ENCODE measurements at regions not wholly inside any gene's neighbourhood (a gene's known extent, or its start where the extent isn't known, plus 50 kb on each side); places are given as distances from the start of the nearest gene placed in this dataset.

DNA sequence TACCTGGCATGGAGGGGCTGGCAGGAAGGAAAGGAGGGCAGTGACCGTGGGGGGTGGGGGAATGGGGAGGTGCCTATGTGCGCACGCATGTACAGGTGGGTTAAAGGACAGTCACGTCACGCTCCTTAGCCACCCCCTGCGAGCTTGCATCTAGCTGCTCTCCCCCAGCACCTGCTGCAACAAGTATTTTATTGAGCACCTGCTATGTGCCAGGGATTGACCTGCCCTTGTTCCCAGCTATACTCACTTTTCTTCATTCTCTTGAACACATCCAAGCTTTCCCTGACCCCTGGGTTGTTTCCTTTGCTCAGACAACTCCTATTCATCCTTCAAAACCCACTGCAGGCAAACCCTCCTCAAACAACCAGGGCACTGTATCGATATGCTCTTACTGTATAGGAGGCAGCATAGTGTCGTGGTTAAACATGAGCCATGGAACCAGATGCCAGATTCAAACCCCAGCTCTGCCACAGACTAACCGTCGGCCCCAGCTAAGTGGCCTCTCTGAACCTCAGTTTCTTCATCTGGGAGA lies 155.2 kb upstream of the CIBAR2 start:
- Histone ChIP-seq H3K4me1 (ENCODE audit: control insufficient read depth, insufficient read depth, low read length) (no peaks in the 10 kb centered on the region), H3K27ac (ENCODE audit: low read depth, low read length) (no peak overlapping the region), H3K36me3 (ENCODE audit: control insufficient read depth, insufficient read depth, low read length) (no peaks in the 10 kb centered on the region), H3K4me3 (ENCODE audit: low read length) (no peak overlapping the region), H3K27me3 (ENCODE audit: control insufficient read depth, insufficient read depth, low read length) (no peaks in the 10 kb centered on the region), H3K9ac (ENCODE audit: low read length) (no peak overlapping the region)

- H3K36me3 ChIP-seq (ENCODE audit: control insufficient read depth, insufficient read depth, low read length): no peaks in the 10 kb centered on the region
- H3K27ac ChIP-seq (ENCODE audit: low read depth, low read length): no peak overlapping the region
- H3K4me3 ChIP-seq (ENCODE audit: low read length): no peak overlapping the region
- no peaks in the 10 kb centered on the region for H3K4me1 ChIP-seq (ENCODE audit: control insufficient read depth, insufficient read depth, low read length)
- no peaks in the 10 kb centered on the region for H3K27me3 ChIP-seq (ENCODE audit: control insufficient read depth, insufficient read depth, low read length)
- H3K9ac ChIP-seq (ENCODE audit: low read length): no peak overlapping the region
Measured at GRCh38 chr16:85269165-85269564, 156.9 kb upstream of the CIBAR2 start.

GRCh38 chr16:85270374-85270773 lies 158.1 kb upstream of the CIBAR2 start:
- no peaks in the 10 kb centered on the region for H3K27me3 ChIP-seq (ENCODE audit: control insufficient read depth, insufficient read depth, low read length)
- H3K27ac ChIP-seq (ENCODE audit: low read depth, low read length): no peak overlapping the region
- H3K4me1 ChIP-seq (ENCODE audit: control insufficient read depth, insufficient read depth, low read length): no peaks in the 10 kb centered on the region
- H3K4me3 ChIP-seq (ENCODE audit: low read length): no peak overlapping the region
- H3K9ac ChIP-seq (ENCODE audit: low read length): no peak overlapping the region
- no peaks in the 10 kb centered on the region for H3K36me3 ChIP-seq (ENCODE audit: control insufficient read depth, insufficient read depth, low read length)

- H3K27me3 ChIP-seq (ENCODE audit: control insufficient read depth, insufficient read depth, low read length): no peaks in the 10 kb centered on the region
- H3K4me1 ChIP-seq (ENCODE audit: control insufficient read depth, insufficient read depth, low read length): no peaks in the 10 kb centered on the region
- H3K36me3 ChIP-seq (ENCODE audit: control insufficient read depth, insufficient read depth, low read length): no peaks in the 10 kb centered on the region
- no peak overlapping the region for H3K9ac ChIP-seq (ENCODE audit: low read length)
- no peak overlapping the region for H3K4me3 ChIP-seq (ENCODE audit: low read length)
- H3K27ac ChIP-seq (ENCODE audit: low read depth, low read length): no peak overlapping the region
Measured at GRCh38 chr16:85271198-85271597, 158.9 kb upstream of the CIBAR2 start.

DNA sequence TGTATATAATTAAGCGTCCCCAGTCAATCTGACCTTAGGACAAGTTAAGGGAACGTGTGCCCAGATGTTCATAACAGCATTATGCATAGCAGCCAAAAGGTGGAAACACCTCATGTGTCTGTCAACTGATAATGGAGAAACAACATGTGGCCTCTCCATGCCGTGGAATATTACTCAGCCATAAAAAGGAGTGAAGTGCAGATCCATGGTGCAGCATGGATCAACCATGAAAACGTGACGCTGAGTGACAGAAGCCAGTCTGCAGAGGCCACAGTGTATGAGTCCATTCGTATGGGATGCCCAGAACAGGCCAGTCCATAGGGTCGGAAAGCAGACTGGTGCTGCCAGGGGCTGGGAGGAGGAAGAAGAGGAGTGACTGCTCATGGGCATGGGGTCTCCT lies 161.0 kb upstream of the CIBAR2 start:
- no peaks in the 10 kb centered on the region for H3K27me3 ChIP-seq (ENCODE audit: control insufficient read depth, insufficient read depth, low read length)
- H3K4me1 ChIP-seq (ENCODE audit: control insufficient read depth, insufficient read depth, low read length): no peaks in the 10 kb centered on the region
- no peaks in the 10 kb centered on the region for H3K36me3 ChIP-seq (ENCODE audit: control insufficient read depth, insufficient read depth, low read length)
- no peak overlapping the region for H3K27ac ChIP-seq (ENCODE audit: low read depth, low read length)
- no peak overlapping the region for H3K9ac ChIP-seq (ENCODE audit: low read length)
- no peak overlapping the region for H3K4me3 ChIP-seq (ENCODE audit: low read length)

GRCh38 chr16:85274501-85274900 lies 162.2 kb upstream of the CIBAR2 start:
- Histone ChIP-seq H3K27ac (ENCODE audit: low read depth, low read length) (no peak overlapping the region), H3K9ac (ENCODE audit: low read length) (no peak overlapping the region), H3K36me3 (ENCODE audit: control insufficient read depth, insufficient read depth, low read length) (no peaks in the 10 kb centered on the region), H3K4me1 (ENCODE audit: control insufficient read depth, insufficient read depth, low read length) (no peaks in the 10 kb centered on the region), H3K27me3 (ENCODE audit: control insufficient read depth, insufficient read depth, low read length) (no peaks in the 10 kb centered on the region), H3K4me3 (ENCODE audit: low read length) (no peak overlapping the region)

- no peaks in the 10 kb centered on the region for H3K27me3 ChIP-seq (ENCODE audit: control insufficient read depth, insufficient read depth, low read length)
- H3K36me3 ChIP-seq (ENCODE audit: control insufficient read depth, insufficient read depth, low read length): no peaks in the 10 kb centered on the region
- H3K27ac ChIP-seq (ENCODE audit: low read depth, low read length): no peak overlapping the region
- no peak overlapping the region for H3K4me3 ChIP-seq (ENCODE audit: low read length)
- no peaks in the 10 kb centered on the region for H3K4me1 ChIP-seq (ENCODE audit: control insufficient read depth, insufficient read depth, low read length)
- H3K9ac ChIP-seq (ENCODE audit: low read length): no peak overlapping the region
Measured at GRCh38 chr16:85274924-85275323, 162.7 kb upstream of the CIBAR2 start.

DNA sequence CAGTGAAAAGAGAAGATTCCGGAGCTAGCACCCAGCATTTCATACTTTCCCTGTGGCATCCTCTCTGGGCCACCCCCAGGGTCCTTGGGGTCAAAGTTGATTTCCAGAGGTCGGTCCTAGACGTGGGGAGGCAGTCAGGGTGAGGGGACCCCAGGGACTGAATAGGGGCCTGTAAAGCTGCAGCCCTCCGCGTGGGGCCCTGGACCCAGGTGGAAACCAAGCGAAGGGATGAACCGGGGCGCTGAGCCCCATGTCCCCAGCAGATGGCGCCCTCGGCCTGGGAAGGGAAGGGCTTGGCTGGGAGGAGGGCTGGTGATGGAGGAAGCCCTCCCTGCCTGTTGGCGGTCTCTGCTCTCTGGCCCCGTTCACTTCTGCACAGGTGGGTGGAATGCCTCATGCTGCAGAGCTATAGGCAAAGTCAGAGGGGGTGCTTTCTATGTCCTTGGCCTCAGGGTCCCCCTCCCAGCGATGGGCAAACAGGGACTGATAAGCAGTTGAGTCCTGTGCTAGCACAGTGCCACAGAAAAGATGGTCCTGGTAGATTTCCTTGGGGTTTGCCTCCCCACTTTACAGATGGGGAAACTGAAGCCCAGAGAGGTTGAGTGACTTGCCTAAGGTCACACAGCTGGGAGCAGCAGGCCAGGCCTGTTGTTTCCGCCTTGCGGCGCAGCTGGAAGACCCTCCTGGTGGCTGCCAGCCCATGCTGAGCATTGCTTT lies 163.4 kb upstream of the CIBAR2 start:
- Histone ChIP-seq H3K27ac (ENCODE audit: low read depth, low read length) (no peak overlapping the region), H3K27me3 (ENCODE audit: control insufficient read depth, insufficient read depth, low read length) (no peaks in the 10 kb centered on the region), H3K4me1 (ENCODE audit: control insufficient read depth, insufficient read depth, low read length) (no peaks in the 10 kb centered on the region), H3K9ac (ENCODE audit: low read length) (no peak overlapping the region), H3K4me3 (ENCODE audit: low read length) (no peak overlapping the region), H3K36me3 (ENCODE audit: control insufficient read depth, insufficient read depth, low read length) (no peaks in the 10 kb centered on the region)

- no peak overlapping the region for H3K9ac ChIP-seq (ENCODE audit: low read length)
- no peaks in the 10 kb centered on the region for H3K27me3 ChIP-seq (ENCODE audit: control insufficient read depth, insufficient read depth, low read length)
- no peak overlapping the region for H3K4me3 ChIP-seq (ENCODE audit: low read length)
- no peaks in the 10 kb centered on the region for H3K36me3 ChIP-seq (ENCODE audit: control insufficient read depth, insufficient read depth, low read length)
- no peak overlapping the region for H3K27ac ChIP-seq (ENCODE audit: low read depth, low read length)
- H3K4me1 ChIP-seq (ENCODE audit: control insufficient read depth, insufficient read depth, low read length): no peaks in the 10 kb centered on the region
Measured at GRCh38 chr16:85276258-85276657, 164.0 kb upstream of the CIBAR2 start.

DNA sequence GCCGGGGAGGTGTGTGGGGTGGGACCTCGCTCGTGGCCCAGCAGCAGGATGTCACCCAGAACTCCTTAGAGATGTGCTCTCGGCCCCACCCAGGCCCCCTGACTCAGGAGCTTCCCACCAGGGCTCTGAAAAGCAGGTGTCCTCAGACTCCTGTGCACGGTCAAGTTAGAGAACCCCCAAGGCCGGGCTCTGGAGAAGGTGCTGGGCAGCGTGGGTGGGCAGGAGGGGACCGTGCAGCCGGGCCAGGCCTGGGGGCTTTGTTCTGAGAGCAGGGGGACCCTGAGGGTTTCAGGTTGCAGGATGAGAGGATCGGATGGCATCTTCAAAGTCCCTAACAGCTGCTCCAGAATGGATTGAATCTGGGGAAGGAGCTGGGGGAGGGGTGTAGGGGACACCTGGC lies 164.4 kb upstream of the CIBAR2 start:
- H3K9ac ChIP-seq (ENCODE audit: low read length): no peak overlapping the region
- H3K4me3 ChIP-seq (ENCODE audit: low read length): no peak overlapping the region
- no peak overlapping the region for H3K27ac ChIP-seq (ENCODE audit: low read depth, low read length)
- H3K36me3 ChIP-seq (ENCODE audit: control insufficient read depth, insufficient read depth, low read length): no peaks in the 10 kb centered on the region
- no peaks in the 10 kb centered on the region for H3K27me3 ChIP-seq (ENCODE audit: control insufficient read depth, insufficient read depth, low read length)
- no peaks in the 10 kb centered on the region for H3K4me1 ChIP-seq (ENCODE audit: control insufficient read depth, insufficient read depth, low read length)

DNA sequence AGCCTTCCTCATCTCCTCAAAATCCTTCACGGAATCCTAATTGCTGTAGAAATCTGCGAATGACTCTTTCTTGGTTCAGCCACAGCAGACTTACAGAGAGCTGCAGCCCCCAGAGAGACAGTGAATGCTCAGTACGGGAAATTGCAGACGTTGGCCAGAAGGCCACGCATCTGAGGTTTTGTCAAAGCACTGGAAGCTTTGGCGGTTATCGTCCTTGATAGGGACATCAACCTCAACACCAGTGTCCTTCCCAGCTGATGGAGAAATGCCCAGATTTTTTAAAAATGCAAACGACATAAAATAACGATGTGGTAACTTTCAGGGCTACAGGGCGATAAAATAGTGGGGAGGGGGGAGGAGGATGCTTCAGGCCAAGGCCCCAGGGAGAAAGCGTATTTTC lies 166.6 kb upstream of the CIBAR2 start:
- H3K4me3 ChIP-seq (ENCODE audit: low read length): no peak overlapping the region
- H3K27ac ChIP-seq (ENCODE audit: low read depth, low read length): no peak overlapping the region
- no peak overlapping the region for H3K9ac ChIP-seq (ENCODE audit: low read length)
- H3K4me1 ChIP-seq (ENCODE audit: control insufficient read depth, insufficient read depth, low read length): no peaks in the 10 kb centered on the region
- H3K36me3 ChIP-seq (ENCODE audit: control insufficient read depth, insufficient read depth, low read length): no peaks in the 10 kb centered on the region
- H3K27me3 ChIP-seq (ENCODE audit: control insufficient read depth, insufficient read depth, low read length): no peaks in the 10 kb centered on the region

DNA sequence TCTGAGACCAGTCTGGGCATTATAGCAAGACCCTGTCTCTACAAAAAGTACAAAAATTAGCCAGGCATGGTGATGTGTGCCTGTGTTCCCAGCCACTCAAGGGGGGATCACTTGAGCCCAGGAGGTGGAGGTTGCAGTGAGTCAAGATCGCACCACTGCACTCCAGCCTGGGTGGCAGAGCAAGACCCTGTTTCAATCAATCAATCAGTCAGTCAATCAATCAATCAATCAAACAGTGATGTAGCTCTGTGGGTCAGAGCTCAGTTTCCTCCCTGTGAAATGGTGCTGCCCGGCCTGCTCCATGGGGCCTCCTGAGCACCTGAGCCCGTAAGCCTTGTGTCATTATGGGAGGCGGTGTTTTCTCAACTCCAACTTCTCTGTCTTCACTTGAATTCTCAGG lies 167.1 kb upstream of the CIBAR2 start:
- Histone ChIP-seq H3K27me3 (ENCODE audit: control insufficient read depth, insufficient read depth, low read length) (no peaks in the 10 kb centered on the region), H3K4me1 (ENCODE audit: control insufficient read depth, insufficient read depth, low read length) (no peaks in the 10 kb centered on the region), H3K27ac (ENCODE audit: low read depth, low read length) (no peak overlapping the region), H3K9ac (ENCODE audit: low read length) (no peak overlapping the region), H3K4me3 (ENCODE audit: low read length) (no peak overlapping the region), H3K36me3 (ENCODE audit: control insufficient read depth, insufficient read depth, low read length) (no peaks in the 10 kb centered on the region)

- Histone ChIP-seq H3K9ac (ENCODE audit: low read length) (no peak overlapping the region), H3K4me3 (ENCODE audit: low read length) (no peak overlapping the region), H3K36me3 (ENCODE audit: control insufficient read depth, insufficient read depth, low read length) (no peaks in the 10 kb centered on the region), H3K4me1 (ENCODE audit: control insufficient read depth, insufficient read depth, low read length) (no peaks in the 10 kb centered on the region), H3K27ac (ENCODE audit: low read depth, low read length) (no peak overlapping the region), H3K27me3 (ENCODE audit: control insufficient read depth, insufficient read depth, low read length) (no peaks in the 10 kb centered on the region)
Measured at GRCh38 chr16:85279825-85280545, 167.7 kb upstream of the CIBAR2 start.
